Activated CD4-positive, alpha-beta T cell treated with anti-CD3 and anti-CD28 coated beads for 1 hour (primary cell): ENCODE measurements at regions not wholly inside any gene's neighbourhood (a gene's known extent, or its start where the extent isn't known, plus 50 kb on each side); places are given as distances from the start of the nearest gene placed in this dataset.

Experiments
- DNase-seq: peaks from one replicate; pipeline ENCODE4 v3.0.0-alpha.2; 2020

DNA sequence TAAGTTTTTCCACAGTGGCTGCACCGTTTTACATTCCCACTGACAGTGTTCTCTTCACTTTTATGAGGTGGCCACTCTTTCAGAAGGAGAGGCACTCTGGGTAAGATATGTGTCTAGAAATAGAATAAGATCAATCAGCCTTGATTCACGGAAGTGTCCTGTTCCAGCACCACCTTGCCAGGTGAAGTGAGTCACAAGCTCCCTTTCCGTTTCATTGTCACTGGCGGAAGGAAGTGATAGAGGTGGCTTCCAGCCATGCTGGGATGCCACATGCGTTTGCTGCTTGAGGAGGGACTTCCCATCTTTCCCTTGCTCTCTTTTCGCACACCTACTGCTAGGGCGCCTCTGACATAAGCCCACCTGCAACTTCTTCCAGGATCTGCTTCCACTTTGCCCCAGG is 217.1 kb downstream of the PIK3R1 start:
- no peak for DNase-seq

GRCh38 chr5:68433526-68433922 is 218.0 kb downstream of the PIK3R1 start:
- no peak for DNase-seq

DNA sequence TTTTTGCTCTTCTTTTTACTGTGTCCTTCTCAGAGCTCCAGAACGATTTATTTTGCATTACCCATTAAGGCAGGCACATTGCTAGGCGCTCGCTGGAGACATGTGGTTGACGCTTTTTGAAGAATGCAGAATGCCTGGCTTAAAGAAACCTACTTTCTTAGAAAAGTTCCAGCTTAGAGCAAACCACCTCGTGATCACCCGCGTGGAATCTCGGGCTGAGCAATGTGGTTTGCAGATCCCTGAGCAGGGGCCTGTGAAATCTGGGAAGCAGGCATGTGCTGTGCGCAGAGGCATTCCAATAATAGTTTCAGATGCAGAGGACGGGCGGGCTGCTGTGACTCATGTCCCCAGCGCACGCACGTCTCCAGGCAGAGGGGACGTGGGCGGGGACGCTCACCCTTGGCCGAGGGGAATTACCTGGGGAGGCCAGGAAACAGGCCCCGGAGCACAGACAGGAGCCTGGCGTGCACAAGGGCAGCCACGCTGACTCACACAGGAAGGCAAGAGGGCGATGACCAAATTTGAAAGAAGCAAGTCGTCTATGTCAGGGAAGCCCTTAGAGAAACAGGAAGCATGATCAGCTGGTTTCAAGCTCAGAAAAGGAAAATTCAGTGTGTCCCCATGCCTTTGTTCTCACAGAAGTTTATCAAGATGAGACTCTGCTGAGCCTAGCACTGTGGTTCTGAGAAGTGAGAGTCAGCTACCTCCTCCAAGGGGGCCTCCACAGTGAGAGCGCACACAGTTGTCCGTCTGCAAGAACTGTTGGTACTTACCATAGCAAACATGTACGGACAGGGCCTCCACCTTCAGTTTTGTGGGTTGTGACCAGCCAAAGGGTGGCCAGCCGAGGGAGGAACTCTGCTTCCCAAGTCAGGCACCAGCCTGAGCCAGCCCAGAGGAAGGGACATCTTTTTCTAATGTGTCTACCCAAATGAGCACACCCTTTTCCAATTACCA is 218.6 kb downstream of the PIK3R1 start:
- peak; percentile 84 for DNase-seq

GRCh38 chr5:68435611-68436010 is 220.1 kb downstream of the PIK3R1 start:
- DNase-seq: no peak

DNA sequence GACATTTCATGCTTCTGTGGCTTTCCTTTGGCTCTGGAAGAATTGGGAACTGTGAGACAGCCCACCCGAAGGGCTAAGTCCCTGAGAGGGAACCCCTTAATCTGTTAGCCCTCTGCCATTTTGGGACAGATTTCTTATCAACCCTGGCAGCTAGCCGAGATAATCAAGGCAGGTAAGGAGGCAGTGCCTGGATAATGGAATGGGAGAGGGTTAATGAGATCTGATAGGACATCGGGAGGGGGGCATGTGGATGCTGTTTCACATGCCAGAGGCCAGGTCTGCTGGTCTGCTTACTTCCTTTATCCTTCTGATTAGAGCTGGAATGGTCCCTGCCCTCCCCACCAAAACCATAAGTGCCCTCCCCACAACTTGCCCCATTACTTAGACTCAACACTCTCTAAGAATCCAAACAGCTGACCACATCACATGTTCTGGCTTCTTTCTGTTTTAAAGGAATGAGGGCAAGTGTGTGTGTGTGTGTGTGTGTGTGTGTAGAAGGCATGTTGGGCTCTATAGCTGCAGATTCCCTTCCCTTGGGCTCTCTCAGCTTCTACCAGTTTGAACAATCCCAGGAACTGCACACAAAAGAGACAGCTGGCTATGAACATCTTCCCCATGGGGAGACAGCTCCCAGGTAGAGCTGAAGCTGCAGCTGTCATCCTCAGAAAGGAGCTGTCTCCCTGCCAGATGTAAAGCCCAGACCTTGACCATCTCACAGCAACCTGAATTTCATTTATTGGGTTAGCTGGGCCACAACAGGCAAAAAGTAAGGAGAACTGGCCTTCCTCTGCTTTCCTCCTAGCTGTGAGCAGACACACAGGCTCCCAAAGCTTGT is 221.3 kb downstream of the PIK3R1 start:
- no peak for DNase-seq

GRCh38 chr5:68438876-68439275 is 223.3 kb downstream of the PIK3R1 start:
- no peak for DNase-seq

GRCh38 chr5:68440245-68440644 is 224.7 kb downstream of the PIK3R1 start:
- no peak for DNase-seq

- DNase-seq: no peak
These were observed 225.1 kb downstream of the PIK3R1 start for GRCh38 chr5:68440651-68441050.

DNA sequence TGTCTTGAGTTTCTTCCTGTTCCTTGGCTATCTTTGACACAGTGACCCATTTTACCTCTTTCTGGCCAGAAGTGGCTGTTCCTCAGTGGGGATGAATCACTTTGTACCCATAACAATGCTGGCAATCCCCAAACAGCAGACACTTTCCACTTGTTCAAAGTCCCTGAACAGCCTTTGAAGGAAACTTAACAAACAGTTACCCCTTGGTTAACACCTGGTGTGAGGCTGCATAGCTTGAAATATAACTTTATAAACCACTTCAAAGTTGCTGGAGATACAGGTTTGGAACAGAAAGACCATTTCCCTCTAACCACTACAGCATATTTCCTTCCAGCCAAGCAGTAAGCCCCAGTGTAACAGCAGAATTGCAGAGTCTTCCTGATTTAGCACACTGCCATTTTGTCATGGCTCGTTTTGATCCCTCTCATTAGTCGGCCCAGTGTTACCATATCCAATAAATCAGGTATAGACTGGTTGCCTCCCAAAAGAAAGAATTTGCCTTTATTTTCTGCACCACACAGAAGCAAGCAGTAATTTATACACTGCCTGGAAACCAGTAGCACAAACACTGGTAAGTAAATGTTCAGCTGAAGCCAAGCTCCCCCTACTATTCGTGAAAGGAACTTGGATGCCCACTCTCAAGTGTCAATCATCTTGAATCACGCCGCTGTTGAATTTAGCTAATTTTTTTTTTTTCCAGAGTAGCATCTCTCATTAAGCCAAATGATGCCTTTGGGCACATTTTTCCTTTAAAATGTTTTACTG is 225.9 kb downstream of the PIK3R1 start:
- DNase-seq: no peak

DNA sequence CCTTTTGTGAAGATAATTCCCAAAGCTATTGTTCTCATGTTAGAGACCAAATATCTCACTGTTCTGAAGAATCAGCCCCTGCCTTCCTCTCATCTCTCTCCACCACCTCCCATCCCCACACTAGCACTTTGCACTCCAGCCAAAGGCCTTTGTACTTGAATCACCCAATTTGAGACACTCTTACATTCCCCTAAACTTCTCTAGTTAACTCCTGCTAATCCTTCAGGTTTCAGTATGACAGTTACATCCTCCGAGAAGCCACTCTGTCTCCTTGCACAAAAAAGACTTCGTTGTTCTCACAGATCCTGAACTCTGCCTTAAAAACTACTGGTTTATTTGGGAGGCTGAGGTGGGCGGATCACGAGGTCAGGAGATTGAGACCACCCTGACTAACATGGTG is 227.5 kb downstream of the PIK3R1 start:
- DNase-seq: no peak

- no peak for DNase-seq
These were observed 228.5 kb downstream of the PIK3R1 start for GRCh38 chr5:68444048-68444447.

DNA sequence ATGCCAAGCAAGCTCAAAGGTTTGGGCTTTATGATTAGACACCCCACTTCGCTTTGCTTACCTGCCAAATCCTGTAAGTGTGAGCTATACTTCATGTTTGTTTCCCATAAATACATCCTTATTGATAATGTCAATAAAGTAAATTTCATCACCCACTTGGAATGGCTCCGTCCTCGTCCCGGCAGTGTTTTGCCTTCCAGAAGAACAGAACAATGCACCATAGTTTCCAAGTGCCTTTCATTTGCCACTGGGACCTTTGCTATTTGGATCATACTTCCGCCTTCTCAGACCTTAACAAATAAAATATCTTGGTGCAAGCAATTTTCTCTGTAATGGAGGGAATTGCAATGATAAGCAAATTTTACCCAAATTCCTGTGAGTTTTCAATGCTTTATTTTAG is 229.3 kb downstream of the PIK3R1 start:
- no peak for DNase-seq

DNA sequence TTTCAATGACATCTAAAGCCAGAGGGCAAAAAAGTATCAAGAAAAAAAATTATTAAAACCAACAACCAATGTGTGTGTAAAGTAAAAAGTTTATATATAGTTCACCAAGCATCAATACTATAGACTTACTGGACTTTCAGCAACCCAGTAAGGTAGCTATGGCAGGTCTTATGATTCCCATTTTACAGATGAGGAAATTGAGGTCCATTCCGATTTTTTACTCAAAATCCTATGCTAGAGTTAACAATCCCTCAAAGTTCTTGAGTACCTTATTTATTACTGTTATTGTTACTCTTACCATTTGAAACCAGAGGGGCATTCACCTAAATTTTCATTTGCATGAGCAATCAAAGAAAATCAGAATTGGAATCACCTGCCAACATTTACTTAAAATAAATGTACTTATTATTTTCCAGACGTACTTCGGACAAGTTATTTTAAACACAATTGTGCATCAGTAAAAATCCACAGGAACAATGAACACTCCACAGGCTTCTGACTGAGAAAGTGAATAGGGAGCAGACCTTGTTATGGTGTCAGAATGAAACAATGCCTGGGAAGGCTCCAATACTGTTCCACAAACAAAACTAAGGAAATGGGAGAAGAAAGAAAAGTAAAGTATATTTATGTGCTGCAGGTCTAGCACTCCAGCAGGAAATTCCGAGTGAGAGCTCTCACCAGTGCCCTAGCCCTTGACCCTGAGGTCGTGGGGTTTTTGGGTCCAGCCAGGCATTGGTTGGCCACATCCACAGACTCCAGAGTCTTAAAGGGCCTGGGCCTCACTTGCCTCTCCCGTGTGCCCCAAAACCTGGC is 229.9 kb downstream of the PIK3R1 start:
- DNase-seq: no peak

- no peak for DNase-seq
These were observed 230.5 kb downstream of the PIK3R1 start for GRCh38 chr5:68446070-68446357.

- DNase-seq: no peak
These were observed 230.9 kb downstream of the PIK3R1 start for GRCh38 chr5:68446487-68446894.

DNA sequence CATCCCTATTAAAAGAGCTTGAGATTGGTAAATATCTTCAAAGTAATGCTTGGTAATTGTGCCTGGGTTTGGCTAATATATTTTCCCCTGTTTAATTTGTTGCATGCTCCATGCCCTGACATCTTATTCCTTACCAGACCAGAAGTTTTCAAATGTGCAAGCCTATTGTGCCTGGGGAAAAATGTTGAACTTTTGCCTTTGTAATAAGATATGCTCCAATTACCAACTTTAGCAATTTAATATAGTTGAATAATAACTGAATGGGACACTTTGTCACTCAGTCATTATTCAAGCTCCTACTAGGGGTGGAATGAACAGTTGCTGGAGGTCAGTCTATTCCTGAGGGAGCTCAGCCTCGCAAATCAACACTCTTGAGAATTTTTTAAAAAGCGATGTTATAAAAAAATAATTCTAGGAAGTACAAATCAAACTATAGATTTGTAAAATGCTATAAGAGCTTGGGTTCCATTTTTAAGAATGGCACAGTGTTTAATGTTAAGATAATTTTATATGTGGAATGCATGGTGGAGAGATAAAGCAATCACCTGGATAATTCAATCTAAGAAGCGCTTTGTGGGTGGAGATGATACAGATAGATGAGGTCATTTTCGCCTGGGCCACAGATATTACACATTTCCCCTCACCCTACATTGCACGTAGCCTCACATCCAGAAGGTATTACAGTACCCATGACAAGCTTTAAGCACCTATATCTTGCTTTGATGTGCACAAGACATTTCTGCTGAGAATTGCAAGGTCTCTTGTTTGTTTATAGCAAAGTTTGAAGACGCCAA is 231.8 kb downstream of the PIK3R1 start:
- no peak for DNase-seq

- DNase-seq: no peak
These were observed 233.8 kb downstream of the PIK3R1 start for GRCh38 chr5:68449380-68449779.

DNA sequence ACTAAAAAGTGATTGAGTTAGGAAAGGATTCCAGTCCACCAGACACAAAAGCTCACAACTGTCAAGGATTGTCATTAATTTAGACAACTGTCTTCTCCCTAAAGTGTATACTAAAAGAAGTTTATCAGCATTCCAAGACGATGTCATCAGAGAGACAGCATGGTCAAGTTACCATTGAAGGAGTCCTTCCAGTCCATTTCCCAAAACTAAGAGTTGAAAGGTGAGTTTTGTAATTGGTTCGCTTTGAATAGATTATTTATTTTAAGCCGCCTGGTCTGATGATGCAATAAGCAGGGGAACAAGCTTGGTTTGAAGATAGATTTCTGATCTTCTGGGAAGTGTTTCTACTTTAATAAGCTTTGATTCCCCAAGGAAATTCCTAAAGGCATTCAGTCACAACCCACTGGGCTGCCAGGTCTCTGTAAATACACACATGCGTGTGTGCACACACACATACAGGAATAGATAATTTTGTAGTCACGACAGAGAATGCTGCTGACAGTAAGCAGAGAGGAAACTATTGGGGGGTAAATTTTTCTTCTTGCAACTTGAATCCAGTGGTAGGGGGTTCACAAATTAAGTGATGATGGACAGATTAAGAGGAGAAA is 234.8 kb downstream of the PIK3R1 start:
- DNase-seq: no peak

GRCh38 chr5:68452286-68452685 is 236.7 kb downstream of the PIK3R1 start:
- DNase-seq: no peak

DNA sequence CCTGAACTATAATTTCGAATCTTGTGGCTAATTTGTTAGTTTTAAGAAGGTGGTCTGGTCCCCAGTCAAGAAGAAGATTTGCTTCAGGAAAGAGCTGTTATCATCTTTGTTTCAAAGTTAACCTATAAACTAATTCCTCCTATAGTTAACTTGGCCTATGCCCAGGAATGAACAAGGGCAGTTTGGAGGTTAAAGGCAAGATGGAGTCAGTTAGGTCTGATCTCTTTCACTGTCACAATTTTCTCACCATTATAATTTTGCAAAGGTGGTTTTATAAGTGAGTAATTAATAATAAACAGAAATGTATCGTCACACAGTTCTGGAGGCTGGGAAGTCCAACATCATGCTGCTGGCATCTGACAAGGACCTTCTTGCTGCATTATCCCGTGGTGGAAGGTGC is 238.6 kb downstream of the PIK3R1 start:
- DNase-seq: no peak

GRCh38 chr5:68454766-68455165 is 239.2 kb downstream of the PIK3R1 start:
- no peak for DNase-seq
